GM03348 (cell line): ENCODE measurements at regions not wholly inside any gene's neighbourhood (a gene's known extent, or its start where the extent isn't known, plus 50 kb on each side); places are given as distances from the start of the nearest gene placed in this dataset.
"Not testable (repeated sequence)": the region's sequence is repeated elsewhere in the genome, so short reads cannot be mapped to it uniquely, and the experiment has no call there.

Source experiments
- DNase-seq: peaks from one replicate; pipeline ENCODE4 v3.0.0; 2012; ENCODE audit warnings: low spot score

- no peak for DNase-seq
Observed at GRCh38 chr9:88280816-88281382, 107.3 kb upstream of the SPIN1 start.

- no peak for DNase-seq
Observed at GRCh38 chr9:88278036-88278435, 110.2 kb upstream of the SPIN1 start.

- DNase-seq, result no peak
Observed at GRCh38 chr9:88274078-88274477, 114.2 kb upstream of the SPIN1 start.

- DNase-seq, result no peak
Observed at GRCh38 chr9:88272986-88273385, 115.3 kb upstream of the SPIN1 start.

- DNase-seq, result no peak
Observed at GRCh38 chr9:88270413-88270812, 117.8 kb upstream of the SPIN1 start.

- no peak for DNase-seq
Observed at GRCh38 chr9:88268886-88269285, 119.4 kb upstream of the SPIN1 start.

- no peak for DNase-seq
Observed at GRCh38 chr9:88267283-88267682, 121.0 kb upstream of the SPIN1 start.

GRCh38 chr9:88266416-88266815 is 121.8 kb upstream of the SPIN1 start:
- DNase-seq, result no peak

GRCh38 chr9:88259001-88259400 is 120.7 kb upstream of the SPATA31C2 start:
- DNase-seq, result no peak

- DNase-seq, result peak; percentile 64
Observed at GRCh38 chr9:88258601-88259000, 120.3 kb upstream of the SPATA31C2 start.

- peak; percentile 86 for DNase-seq
Observed at GRCh38 chr9:88258024-88258423, 119.7 kb upstream of the SPATA31C2 start.

GRCh38 chr9:88256216-88256615 is 117.9 kb upstream of the SPATA31C2 start:
- DNase-seq, result no peak

GRCh38 chr9:88255806-88256205 is 117.5 kb upstream of the SPATA31C2 start:
- not testable (repeated sequence) for DNase-seq

- no peak for DNase-seq
Observed at GRCh38 chr9:88251903-88252302, 113.6 kb upstream of the SPATA31C2 start.

GRCh38 chr9:88243736-88244135 is 105.5 kb upstream of the SPATA31C2 start:
- DNase-seq, result no peak

- DNase-seq, result no peak
Observed at GRCh38 chr9:88242879-88243278, 104.6 kb upstream of the SPATA31C2 start.

GRCh38 chr9:88237991-88238571 is 99.8 kb upstream of the SPATA31C2 start:
- no peak for DNase-seq

- no peak for DNase-seq
Observed at GRCh38 chr9:88237479-88237961, 99.2 kb upstream of the SPATA31C2 start.

- peak; percentile 80 for DNase-seq
Observed at GRCh38 chr9:88236511-88237478, 98.5 kb upstream of the SPATA31C2 start.

GRCh38 chr9:88235615-88236014 is 97.3 kb upstream of the SPATA31C2 start:
- no peak for DNase-seq

GRCh38 chr9:88234114-88234513 is 95.8 kb upstream of the SPATA31C2 start:
- no peak for DNase-seq

GRCh38 chr9:88233091-88233490 is 94.8 kb upstream of the SPATA31C2 start:
- no peak for DNase-seq

GRCh38 chr9:88230612-88231011 is 92.3 kb upstream of the SPATA31C2 start:
- no peak for DNase-seq
